ENCODE measurements at regions not wholly inside any gene's neighbourhood (a gene's known extent, or its start where the extent isn't known, plus 50 kb on each side); places are given as distances from the start of the nearest gene placed in this dataset.

DNA sequence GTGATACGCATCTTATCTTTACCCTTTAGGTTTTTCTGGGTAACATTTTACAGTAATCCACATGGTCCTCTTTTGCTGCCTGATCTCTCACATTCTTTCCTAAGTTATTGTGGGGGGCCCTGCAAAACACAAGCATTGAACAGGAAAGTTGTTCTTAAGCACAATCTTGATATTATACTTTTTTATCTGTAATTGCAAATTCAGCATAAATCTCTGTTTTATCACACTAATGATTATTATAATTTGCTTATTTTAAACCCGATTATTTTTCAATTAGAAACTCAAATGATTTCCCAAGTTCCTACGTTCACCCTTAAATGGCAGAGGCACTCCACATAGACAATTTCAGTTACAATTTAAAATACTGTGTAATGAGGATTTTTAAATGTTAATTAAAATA, 386.0 kb upstream of the GYPC start:
- TF ChIP-seq CTCF (conservative IDR thresholded peaks at IDR 0.05) (no peak), EZH2 (IDR thresholded peaks at IDR 0.05; ENCODE audit: low read depth) (no peak)

Measured in PC-9 (cell line).